Stomach (tissue), 4 donors: ENCODE measurements at regions not wholly inside any gene's neighbourhood (a gene's known extent, or its start where the extent isn't known, plus 50 kb on each side); places are given as distances from the start of the nearest gene placed in this dataset.

Source experiments
- POLR2AphosphoS5 ChIP-seq, 3 donors: sonication (generic); formaldehyde crosslinking; IDR thresholded peaks; one replicate each; pipeline ENCODE4 v1.6.1; 2016; ENCODE audit warnings: antibody characterized with exemption in 3 of 3
- TF ChIP-seq, protein P1 (sequence below), 7 experiments: fragments of 450-650 bp in 4 of 7; fragments of 200-600 bp in 3 of 7; sonication (generic) in 3 of 7; IDR thresholded peaks; one replicate each; pipeline ENCODE4 v1.5.1; 2016 to 2019; ENCODE audit warnings: antibody characterized with exemption in 7 of 7, control low read depth in 2 of 7, mild to moderate bottlenecking in 1 of 7

DNA sequence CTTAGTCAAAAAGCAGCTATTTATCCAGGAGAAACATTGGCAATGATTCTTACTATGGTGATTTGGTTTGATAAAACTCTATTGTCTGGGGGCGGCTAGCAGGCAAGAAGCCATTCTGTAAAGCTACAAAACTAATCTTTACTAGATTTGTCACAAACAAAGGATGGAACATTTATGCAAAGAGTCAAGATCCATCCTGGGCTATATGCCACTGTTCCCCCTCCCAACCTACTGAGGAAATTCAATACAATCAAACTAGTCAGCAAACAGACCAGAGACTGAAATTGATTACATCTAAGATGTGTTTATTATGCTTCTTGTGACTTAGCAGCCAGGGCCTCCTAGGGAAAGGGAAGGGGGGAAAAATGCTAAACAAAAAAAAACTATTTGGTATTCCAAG lies 397.6 kb downstream of the GPAM start:
- TF ChIP-seq, protein P1, sequence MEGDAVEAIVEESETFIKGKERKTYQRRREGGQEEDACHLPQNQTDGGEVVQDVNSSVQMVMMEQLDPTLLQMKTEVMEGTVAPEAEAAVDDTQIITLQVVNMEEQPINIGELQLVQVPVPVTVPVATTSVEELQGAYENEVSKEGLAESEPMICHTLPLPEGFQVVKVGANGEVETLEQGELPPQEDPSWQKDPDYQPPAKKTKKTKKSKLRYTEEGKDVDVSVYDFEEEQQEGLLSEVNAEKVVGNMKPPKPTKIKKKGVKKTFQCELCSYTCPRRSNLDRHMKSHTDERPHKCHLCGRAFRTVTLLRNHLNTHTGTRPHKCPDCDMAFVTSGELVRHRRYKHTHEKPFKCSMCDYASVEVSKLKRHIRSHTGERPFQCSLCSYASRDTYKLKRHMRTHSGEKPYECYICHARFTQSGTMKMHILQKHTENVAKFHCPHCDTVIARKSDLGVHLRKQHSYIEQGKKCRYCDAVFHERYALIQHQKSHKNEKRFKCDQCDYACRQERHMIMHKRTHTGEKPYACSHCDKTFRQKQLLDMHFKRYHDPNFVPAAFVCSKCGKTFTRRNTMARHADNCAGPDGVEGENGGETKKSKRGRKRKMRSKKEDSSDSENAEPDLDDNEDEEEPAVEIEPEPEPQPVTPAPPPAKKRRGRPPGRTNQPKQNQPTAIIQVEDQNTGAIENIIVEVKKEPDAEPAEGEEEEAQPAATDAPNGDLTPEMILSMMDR (IDR thresholded peaks at IDR 0.05) = no peak
- TF ChIP-seq POLR2AphosphoS5 (IDR thresholded peaks at IDR 0.05) = no peak
